ENCODE measurements at regions not wholly inside any gene's neighbourhood (a gene's known extent, or its start where the extent isn't known, plus 50 kb on each side); places are given as distances from the start of the nearest gene placed in this dataset.

- no peaks in the 10 kb centered on the region for H3F3A ChIP-seq (ENCODE audit: control insufficient read depth, insufficient read depth)
- peaks cover 7% of the 10 kb centered on the region; the same call in 1 of the 2 replicates for H3K4me1 ChIP-seq (ENCODE audit: control insufficient read depth, low read length)
- no peak overlapping the region for H3K4me2 ChIP-seq (ENCODE audit: low read length)
- H3K27me3 ChIP-seq (ENCODE audit: control insufficient read depth, low read length) = no peaks in the 10 kb centered on the region
- no peaks in the 10 kb centered on the region for H3K79me2 ChIP-seq (ENCODE audit: control insufficient read depth, low read length)
- no peak overlapping the region for H3K27ac ChIP-seq (ENCODE audit: low read depth, low read length)
- no peak overlapping the region for H3K4me3 ChIP-seq (ENCODE audit: low read length)
- H4K20me1 ChIP-seq (ENCODE audit: control insufficient read depth, insufficient read depth, low read depth, low read length) = no peaks in the 10 kb centered on the region
- no peaks in the 10 kb centered on the region for H3K36me3 ChIP-seq (ENCODE audit: control insufficient read depth, low read length)
- H3K9me2 ChIP-seq (replicated peaks; ENCODE audit: control insufficient read depth, low read length) = no peaks in the 10 kb centered on the region
- no peaks in the 10 kb centered on the region for H3K9me3 ChIP-seq (ENCODE audit: control insufficient read depth, insufficient read depth, low read length)
- TF ChIP-seq CTCF (IDR thresholded peaks at IDR 0.05; ENCODE audit: low read depth, low read length, poor library complexity, severe bottlenecking) = no peak
- no peak for TF ChIP-seq EZH2phosphoT487 (IDR thresholded peaks at IDR 0.05; ENCODE audit: borderline replicate concordance, low read length)
Measured at GRCh38 chr6:15810618-15811017, 147.8 kb upstream of the DTNBP1 start.

- no peaks in the 10 kb centered on the region for H3K9me3 ChIP-seq (ENCODE audit: control insufficient read depth, insufficient read depth, low read length)
- H3K27me3 ChIP-seq (ENCODE audit: control insufficient read depth, low read length) = no peaks in the 10 kb centered on the region
- no peaks in the 10 kb centered on the region for H3F3A ChIP-seq (ENCODE audit: control insufficient read depth, insufficient read depth)
- H3K79me2 ChIP-seq (ENCODE audit: control insufficient read depth, low read length) = no peaks in the 10 kb centered on the region
- H3K36me3 ChIP-seq (ENCODE audit: control insufficient read depth, low read length) = no peaks in the 10 kb centered on the region
- no peaks in the 10 kb centered on the region for H4K20me1 ChIP-seq (ENCODE audit: control insufficient read depth, insufficient read depth, low read depth, low read length)
- no peak overlapping the region for H3K4me3 ChIP-seq (ENCODE audit: low read length)
- H3K4me1 ChIP-seq (ENCODE audit: control insufficient read depth, low read length) = peaks cover 5% of the 10 kb centered on the region; the same call in 1 of the 2 replicates
- TF ChIP-seq EZH2phosphoT487 (IDR thresholded peaks at IDR 0.05; ENCODE audit: borderline replicate concordance, low read length) = no peak
- no peak for TF ChIP-seq CTCF (IDR thresholded peaks at IDR 0.05; ENCODE audit: low read depth, low read length, poor library complexity, severe bottlenecking)
- H3K9me2 ChIP-seq (replicated peaks; ENCODE audit: control insufficient read depth, low read length) = no peaks in the 10 kb centered on the region
- no peak overlapping the region for H3K4me2 ChIP-seq (ENCODE audit: low read length)
- H3K27ac ChIP-seq (ENCODE audit: low read depth, low read length) = no peak overlapping the region
Measured at GRCh38 chr6:15809367-15809766, 146.5 kb upstream of the DTNBP1 start.

- Histone ChIP-seq H3K9me2 (replicated peaks; ENCODE audit: control insufficient read depth, low read length) (no peaks in the 10 kb centered on the region), H3K9me3 (ENCODE audit: control insufficient read depth, insufficient read depth, low read length) (no peaks in the 10 kb centered on the region), H3K4me3 (ENCODE audit: low read length) (no peak overlapping the region), H3K27ac (ENCODE audit: low read depth, low read length) (no peak overlapping the region), H3K27me3 (ENCODE audit: control insufficient read depth, low read length) (no peaks in the 10 kb centered on the region), H4K20me1 (ENCODE audit: control insufficient read depth, insufficient read depth, low read depth, low read length) (no peaks in the 10 kb centered on the region), H3K4me2 (ENCODE audit: low read length) (no peak overlapping the region), H3K79me2 (ENCODE audit: control insufficient read depth, low read length) (no peaks in the 10 kb centered on the region), H3K4me1 (ENCODE audit: control insufficient read depth, low read length) (no peaks in the 10 kb centered on the region), H3K36me3 (ENCODE audit: control insufficient read depth, low read length) (no peaks in the 10 kb centered on the region), H3F3A (ENCODE audit: control insufficient read depth, insufficient read depth) (no peaks in the 10 kb centered on the region)
- TF ChIP-seq CTCF (IDR thresholded peaks at IDR 0.05; ENCODE audit: low read depth, low read length, poor library complexity, severe bottlenecking) = no peak
- no peak for TF ChIP-seq EZH2phosphoT487 (IDR thresholded peaks at IDR 0.05; ENCODE audit: borderline replicate concordance, low read length)
Measured at GRCh38 chr6:15804164-15805154, 141.6 kb upstream of the DTNBP1 start.

All from DOHH2 (cell line).